ENCODE measurements at regions not wholly inside any gene's neighbourhood (a gene's known extent, or its start where the extent isn't known, plus 50 kb on each side); places are given as distances from the start of the nearest gene placed in this dataset.

DNA sequence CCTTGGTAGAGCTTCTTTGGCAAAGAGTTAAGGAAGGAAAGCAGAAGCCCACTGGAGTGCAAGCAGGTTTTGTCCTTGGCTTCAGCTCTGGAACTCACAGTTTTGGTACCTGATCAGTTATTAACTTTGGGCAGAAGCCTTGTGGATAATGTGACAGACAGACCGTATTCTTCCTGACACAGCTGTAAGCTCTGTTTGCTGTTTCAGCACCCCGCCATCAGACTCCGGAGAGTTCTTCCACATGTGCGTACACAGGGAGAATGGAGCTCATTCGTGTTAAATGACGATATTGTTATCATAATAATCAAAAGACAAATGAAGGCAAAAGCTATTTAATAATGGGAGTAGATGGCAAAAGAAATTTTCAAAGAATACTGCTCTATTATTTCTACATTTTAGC lies 155.1 kb upstream of the ARGLU1 start:
- no peak for DNase-seq (ENCODE audit: low read depth in 4 of 4, low spot score in 2 of 4)

DNA sequence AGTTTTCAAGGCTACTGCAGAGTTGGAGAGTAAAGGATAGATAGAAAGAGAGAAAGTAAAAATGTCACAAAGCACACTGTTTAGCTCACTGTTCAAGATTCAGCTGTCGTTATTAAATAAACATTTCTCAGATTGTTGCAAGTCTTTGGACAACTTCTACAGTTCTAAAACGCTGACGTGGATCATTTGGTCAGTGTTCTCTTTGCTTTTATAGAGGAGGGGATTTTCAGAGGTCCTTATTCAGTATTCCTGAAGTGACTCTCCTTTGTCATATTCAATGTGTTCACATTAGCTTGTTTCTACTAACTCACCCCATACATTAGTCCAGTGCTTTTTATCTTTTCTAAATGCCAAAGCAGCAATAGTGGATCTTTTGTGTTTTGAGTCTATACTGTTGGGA lies 154.7 kb upstream of the ARGLU1 start:
- DNase-seq (ENCODE audit: low read depth in 4 of 4, low spot score in 2 of 4) = no peak

DNA sequence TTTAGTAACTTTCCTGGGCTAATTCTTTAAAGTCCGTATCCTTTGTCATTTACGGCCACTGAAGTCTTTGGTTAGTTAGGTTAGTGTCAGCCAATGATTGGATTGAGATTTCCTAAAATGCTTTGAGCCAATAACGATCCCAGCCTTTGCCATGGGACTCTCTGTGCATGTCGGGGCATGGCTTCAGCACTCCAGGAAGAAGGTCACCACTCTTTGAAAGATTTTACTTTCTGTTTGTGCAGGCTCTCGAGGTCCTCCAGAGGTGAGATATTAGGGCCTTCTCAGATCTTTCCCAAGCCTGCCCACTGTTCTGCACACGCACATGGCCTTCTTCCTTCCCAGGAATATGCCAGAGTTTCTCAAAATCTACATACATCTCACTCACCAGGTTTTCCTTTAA lies 153.7 kb upstream of the ARGLU1 start:
- no peak for DNase-seq (ENCODE audit: low read depth in 4 of 4, low spot score in 2 of 4)

DNA sequence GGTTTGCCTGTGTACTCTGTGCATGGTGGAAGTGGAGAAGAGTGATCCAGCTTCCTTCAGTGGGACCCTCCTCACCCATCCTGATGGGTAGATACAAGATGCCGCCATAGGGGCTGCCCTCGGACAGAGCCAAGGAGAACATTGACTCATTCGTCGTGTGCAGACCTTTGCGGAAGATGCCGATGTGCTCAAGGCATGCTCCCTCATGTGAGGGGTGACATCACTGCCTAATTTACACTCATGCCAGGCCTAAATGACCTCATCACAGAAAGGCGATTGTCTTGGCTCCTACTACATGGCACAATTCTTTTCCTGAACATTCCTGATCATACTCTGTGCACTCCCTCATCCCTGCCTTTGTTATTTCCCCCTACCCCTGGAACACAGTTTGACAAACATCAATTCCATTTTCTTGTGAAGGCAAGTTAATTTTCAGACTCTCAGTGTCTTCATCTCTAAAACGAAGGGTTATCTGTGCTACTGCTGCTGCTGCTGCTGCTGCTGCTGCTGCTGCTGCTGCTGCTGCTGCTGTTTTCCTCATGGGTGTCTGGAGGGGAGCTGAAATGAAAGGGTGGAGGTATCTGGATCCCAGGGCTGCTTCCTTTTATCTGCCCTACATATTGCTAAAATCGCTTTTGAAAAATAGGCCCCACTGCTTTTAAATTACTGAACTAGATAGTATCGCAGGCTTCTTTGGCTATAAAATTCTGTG lies 146.5 kb upstream of the ARGLU1 start:
- DNase-seq (ENCODE audit: low read depth in 4 of 4, low spot score in 2 of 4) = no peak

DNA sequence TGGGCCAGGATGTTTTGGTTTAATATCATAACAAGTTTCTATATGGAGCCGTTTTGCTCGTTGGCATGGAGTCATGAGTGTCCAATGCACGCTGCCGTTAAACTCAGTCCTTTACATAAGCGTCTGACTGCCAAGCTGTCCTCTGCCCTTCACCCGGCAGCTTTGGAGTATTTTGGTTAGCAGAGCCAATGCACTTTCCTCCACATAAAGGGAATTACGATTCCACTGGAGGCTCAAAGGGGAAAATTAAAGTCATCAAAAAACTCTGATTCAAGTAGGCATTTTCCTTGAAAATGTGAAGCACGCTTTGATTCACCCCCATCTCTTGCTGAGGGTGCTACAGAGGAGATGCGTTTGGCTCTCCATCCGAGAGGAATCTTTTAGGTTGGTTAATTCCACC lies 144.4 kb upstream of the ARGLU1 start:
- DNase-seq (ENCODE audit: low read depth in 4 of 4, low spot score in 2 of 4) = no peak

DNA sequence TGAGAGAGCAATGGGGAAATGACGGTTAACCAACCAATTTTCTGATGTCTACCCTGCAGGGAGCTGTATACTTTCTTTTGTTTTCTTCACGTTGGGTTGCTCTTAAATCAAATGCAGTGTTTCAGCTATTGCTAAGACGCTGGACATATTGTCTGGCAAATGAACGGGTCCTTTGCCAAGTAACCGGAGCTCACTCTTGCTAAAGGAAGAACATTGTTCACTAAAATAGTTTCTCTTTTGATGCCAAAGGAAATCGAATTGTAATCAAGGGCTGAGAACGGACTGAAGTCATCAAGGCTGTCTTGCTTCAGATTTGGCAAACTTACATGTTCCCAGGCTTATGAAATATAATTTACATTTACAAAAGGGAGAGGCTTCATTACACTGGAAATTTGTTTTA lies 142.3 kb upstream of the ARGLU1 start:
- no peak for DNase-seq (ENCODE audit: low read depth in 4 of 4, low spot score in 2 of 4)

DNA sequence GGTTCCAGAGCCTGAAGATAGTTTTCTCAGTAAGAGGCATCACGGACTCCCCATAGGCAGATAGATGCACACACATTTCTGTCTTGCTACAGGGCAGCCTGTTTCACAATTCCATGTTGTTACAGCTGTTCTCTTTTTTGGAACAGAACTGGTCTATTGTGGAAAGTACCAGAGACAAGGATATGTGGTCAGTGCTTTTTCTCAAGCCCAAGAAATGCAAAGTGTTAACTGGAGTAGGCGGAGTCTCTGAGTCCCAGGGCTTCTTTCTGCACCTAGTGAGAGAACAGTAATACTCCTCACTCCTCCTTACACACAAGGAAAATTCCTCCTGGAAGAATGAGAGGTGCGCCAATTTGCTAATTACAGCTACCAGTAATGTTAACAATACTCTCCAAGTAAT lies 141.6 kb upstream of the ARGLU1 start:
- no peak for DNase-seq (ENCODE audit: low read depth in 4 of 4, low spot score in 2 of 4)

DNA sequence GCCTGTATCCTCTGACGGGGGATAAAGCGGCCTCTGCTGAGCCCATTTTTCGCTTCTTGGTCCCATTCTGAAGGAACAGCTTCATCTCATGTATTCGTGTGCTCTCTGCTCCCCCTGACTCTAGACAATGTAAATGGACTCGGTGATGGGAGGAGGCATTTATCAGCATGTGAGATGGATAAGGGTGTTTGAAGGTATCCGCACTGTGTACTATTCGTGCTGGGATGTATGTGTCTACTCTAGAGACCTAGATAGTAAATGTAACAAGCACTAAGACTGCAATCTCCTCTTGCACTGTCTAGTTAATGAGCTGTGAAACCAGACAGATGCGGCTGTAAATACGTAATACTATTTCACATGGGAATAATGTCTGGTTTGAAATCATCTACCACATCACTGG lies 134.6 kb upstream of the ARGLU1 start:
- DNase-seq (ENCODE audit: low read depth in 4 of 4, low spot score in 2 of 4) = no peak

DNA sequence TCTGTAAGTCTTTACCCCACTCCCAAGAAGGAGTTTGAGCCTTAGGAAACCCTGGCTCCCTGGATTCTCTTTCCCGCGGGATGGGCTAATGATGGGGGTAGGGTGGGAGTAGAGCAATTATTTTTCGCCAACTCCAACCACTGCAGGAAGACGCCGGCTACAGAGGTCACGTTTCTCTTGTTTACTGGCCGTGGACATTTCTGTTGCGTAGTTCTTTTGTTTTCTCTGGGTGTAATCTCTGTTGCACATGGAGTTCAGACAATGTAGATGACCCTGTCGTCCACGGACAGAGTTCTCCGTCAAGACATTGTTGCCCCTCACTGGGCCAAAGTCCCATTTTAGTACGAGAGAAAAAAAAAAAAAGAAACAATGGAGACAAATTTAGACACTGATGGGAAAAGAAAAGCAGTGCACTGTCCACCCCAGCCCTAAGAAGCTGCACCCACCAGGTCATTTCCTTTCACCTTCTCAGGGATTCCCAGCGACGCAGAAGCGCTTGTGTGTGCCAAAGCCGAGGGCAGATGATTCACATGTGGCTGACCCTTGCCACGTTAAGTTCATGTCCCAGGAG lies 133.9 kb upstream of the ARGLU1 start:
- no peak for DNase-seq (ENCODE audit: low read depth in 4 of 4, low spot score in 2 of 4)

DNA sequence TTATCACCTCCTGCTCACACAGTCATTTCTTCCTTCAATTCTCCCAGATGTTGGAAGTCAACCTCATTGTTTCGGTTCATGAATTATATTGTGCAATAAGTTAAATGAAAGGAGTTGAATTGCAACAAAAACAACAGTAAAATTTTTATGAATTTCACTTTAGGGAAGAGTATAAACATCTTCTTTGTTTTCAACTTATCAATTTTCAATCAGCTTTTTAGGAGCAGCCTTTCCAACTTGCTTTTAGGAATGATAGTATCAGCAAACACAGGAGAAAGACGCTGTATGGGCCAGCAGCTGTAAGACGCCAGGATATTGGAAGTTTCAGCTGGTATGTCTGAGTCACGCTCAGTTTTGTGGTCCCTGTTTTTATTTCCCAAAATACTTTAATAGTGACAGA lies 132.5 kb upstream of the ARGLU1 start:
- DNase-seq (ENCODE audit: low read depth in 4 of 4, low spot score in 2 of 4) = no peak

DNA sequence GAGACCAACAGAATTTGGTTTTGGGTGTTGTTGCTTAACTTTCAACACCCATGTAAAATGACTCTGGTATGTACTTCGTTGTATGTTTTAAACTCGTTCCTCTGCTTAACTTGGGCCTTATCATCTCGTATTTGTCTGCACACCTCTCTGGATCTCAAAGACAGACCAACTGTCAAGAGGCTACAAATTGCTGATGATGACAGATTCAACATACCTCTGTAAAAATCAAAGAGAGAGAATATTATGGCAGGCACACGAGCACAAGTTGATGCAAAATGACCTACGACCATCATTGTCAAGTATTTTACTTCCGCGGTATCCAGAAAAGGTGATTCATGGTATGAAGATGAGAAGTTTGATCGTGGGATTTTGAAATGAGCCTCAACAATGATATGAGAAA lies 132.1 kb upstream of the ARGLU1 start:
- no peak for DNase-seq (ENCODE audit: low read depth in 4 of 4, low spot score in 2 of 4)

DNA sequence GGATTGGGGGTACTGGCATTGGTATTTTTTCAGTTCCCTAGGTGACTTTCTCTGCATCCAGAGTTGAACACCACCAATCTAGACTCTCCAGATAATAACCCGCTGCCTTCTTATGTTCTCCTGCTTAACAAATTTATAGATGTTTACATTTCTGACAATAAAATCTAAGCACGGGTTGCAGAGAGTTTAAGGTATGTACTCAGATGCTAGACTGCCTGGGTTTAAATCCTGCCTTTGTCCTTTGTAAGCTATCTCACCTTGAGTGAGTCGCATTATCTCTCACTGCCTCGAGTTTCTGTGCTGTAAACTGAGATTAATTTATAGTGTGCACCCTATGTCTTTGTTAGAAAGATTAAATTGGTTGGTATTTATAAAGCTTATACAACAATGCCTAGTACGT lies 131.4 kb upstream of the ARGLU1 start:
- no peak for DNase-seq (ENCODE audit: low read depth in 4 of 4, low spot score in 2 of 4)

DNA sequence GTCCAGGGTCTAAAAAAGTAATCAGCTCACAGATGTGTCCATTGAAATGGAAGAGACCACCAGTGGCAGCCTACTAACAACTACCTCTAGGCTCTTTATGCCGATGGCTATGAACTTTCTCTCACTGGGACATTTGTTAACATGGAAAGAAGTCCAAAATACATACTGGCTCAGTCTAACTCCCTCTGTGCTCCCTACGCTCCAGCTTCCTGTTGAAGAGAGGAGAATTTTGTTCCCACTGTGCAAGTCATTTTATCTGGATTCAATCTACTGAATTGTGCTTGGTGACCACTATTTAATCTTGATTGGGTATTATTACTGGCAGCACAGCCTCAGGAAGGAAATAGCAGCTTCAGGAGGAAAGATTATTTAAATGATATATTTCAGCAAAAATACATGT lies 128.8 kb upstream of the ARGLU1 start:
- no peak for DNase-seq (ENCODE audit: low read depth in 4 of 4, low spot score in 2 of 4)

DNA sequence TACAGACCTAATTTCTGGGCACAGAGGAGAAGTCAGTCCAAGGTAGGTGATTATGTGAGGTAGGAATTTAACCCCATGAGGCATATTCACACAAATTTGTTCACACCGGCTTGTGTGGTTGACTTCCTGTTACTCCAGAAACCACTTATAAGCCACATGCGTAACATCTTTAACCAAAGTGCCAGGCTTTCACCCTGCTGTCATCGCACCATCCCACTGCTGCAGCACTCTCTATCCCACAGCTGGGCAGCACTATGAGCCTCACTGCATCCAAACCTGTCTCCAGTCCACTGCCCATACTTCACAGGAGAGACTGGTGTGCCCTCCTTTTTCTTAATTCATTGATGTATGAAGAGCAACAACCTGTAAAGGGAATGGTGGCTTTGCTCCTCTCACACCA lies 128.2 kb upstream of the ARGLU1 start:
- DNase-seq (ENCODE audit: low read depth in 4 of 4, low spot score in 2 of 4) = no peak

DNA sequence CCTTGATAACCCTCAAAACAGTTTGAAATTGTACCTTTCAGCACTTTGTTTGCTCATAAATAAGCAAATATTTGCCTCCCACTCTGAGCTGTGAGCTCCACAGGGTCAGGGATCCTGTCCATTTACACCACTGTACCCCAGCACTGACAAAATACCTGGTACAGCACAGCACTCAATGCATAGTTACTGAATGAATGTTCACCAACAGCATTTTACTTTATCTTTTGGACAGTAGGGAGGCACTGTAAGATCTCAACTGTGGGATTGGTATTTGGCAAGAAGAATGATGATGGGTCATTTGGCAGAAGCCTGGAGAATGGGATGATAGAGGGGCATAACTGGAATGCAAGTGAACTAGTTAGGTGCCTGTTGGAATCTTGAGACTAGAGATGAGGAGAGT lies 127.2 kb upstream of the ARGLU1 start:
- DNase-seq (ENCODE audit: low read depth in 4 of 4, low spot score in 2 of 4) = no peak

DNA sequence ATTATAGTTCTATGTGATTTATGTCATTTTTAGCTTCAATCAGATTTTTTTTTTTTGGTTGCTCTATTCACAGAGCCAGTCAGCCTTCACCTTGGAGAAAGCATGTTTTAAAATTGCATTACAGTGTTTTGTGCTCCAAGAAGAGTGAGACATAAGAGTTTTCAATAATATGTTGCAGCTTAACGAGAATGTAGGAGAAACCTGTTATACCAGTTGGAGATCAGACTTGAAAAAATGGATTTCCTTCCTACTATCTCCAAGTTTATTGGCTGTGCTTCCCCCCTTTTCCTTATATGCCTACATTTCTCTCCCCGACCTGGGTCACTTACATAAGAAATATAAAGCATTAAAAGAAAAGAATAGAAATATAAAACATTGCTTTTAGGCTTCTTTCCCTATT lies 123.9 kb upstream of the ARGLU1 start:
- no peak for DNase-seq (ENCODE audit: low read depth in 4 of 4, low spot score in 2 of 4)

DNA sequence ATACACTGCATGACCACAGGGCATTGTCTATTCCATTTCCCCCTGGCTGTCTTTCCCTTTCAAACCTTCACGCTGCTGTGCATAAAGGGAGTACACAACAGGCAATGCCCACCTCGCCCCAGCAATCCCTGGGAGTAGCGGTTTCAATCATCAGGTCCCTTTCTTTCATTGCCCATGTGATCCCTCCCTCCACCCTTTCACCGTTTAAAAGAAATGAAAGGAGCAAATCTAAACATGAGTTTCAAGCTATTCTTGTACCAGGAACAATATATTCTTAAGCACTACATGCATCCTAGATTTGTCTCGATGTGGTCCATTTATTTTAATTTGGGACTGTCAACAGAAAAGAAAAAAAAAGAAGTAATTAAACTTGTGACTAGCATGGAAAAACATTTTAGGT lies 123.4 kb upstream of the ARGLU1 start:
- peak in 1 of 4 donors; percentile 54 for DNase-seq (ENCODE audit: low read depth in 4 of 4, low spot score in 2 of 4)

DNA sequence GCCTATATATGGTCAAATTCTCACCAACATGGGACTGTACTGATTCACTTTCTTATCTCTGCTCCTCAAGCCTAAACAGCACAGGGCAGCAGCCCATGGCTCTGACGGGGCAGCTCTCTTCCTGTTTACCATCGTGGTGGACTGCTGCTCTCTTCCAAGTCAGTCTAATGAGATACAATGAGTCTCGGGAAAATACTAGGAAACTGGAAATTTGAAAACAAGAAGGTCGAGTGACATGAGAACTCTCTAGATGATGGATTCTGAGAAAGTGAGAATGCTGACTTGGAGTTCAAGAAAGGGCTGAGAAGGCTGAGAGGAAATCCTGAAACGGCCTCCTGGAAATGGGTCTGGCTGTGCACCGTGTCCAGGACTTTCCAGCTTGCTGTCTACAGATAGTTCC lies 122.8 kb upstream of the ARGLU1 start:
- no peak for DNase-seq (ENCODE audit: low read depth in 4 of 4, low spot score in 2 of 4)

DNA sequence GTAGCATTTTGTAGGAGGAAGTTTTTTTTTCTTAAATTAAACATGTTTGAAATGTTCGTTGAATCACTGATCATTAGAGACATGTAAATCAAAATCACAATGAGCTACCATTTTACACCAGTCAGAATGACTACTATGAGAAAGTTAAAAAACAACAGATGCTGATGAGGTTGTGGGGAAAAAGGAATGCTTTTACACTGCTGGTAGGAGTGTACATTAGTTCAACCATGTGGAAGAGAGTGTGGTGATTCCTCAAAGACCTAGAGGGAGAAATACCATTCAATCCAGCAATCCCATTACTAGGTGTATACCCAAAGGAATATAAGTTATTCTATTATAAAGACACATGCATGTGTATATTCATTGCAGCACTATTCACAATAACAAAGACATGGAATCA lies 122.0 kb upstream of the ARGLU1 start:
- DNase-seq (ENCODE audit: low read depth in 4 of 4, low spot score in 2 of 4) = no peak

DNA sequence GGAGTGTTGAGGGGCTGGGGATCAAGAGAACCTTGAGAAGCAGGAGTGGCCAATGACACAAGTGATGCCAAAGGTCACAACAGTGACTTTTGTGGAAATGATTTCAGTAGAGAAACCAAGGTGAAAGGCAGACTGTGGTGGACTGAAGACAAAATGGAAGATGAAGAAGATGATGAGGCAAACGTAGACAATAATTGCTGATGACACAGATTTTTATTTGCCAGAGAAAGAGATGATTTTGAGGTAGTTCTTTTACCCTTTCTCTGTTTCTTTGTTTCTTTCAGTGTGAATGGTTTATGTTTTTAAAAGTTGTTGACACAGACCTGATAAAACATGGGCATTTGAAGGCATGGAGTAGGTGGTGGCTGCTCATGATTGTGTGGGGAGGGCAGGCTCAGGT lies 121.0 kb upstream of the ARGLU1 start:
- no peak for DNase-seq (ENCODE audit: low read depth in 4 of 4, low spot score in 2 of 4)

DNA sequence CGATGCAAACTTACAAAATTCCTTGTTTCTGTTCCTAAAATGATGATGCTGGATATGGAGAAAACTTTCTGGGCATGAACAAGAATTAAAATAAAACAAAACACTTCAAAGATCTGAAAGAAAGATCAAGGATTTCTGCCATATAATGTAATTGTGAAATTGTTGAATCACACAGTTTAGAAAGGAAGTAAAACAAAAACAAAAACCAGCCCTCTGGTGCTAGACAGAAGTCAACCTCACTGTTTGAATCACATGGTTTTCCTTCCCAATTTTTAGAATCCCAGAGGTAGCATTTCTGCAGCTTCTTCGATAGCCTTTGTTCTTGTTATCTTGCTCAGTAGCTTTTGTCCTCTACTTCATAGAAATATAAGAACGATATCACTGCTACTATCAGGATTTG lies 118.2 kb upstream of the ARGLU1 start:
- DNase-seq (ENCODE audit: low read depth in 4 of 4, low spot score in 2 of 4) = no peak

DNA sequence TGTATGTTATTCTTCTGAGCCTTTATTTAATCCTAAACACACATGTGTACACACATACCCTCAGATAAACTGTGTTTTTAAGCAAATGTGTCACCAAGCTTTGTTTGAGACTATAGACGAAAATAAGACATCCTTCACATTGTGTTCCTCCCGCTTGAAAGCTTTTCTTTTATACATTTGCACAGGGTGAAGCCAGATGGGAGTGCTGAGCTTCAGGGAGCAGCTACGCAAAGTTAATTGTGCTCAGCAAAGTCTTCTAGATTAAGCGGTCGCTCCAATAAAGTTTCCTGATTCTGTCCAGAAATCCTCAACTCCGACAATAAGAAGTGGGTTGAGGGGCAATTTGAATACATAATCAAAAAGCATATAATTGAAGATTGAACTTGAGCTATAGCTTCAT lies 117.2 kb upstream of the ARGLU1 start:
- DNase-seq (ENCODE audit: low read depth in 4 of 4, low spot score in 2 of 4) = no peak

DNA sequence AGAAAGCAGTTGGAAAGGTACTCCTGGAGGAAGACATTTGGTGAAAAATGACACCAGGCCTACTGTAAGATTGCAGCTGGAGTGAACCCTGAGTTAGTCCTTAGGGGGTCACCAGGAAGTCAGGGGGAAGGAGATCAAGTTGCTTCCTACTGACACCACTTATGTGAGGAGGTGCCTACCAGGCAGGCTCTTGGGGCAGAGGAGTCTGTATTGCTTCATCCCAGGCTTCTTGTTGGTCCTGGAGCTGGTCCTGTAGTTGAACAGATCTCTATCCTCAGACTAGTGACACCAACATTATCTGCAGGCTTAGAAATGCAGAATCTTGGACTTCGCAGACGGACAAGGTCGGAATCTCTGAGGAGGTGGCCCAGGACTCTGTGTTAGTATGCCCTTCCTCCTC lies 116.0 kb upstream of the ARGLU1 start:
- no peak for DNase-seq (ENCODE audit: low read depth in 4 of 4, low spot score in 2 of 4)
